K562 (cell line): ENCODE measurements at regions not wholly inside any gene's neighbourhood (a gene's known extent, or its start where the extent isn't known, plus 50 kb on each side); places are given as distances from the start of the nearest gene placed in this dataset.

Source experiments
- ATAC-seq: fragments of 200-7000 bp; cut with Tn5 transposase; 3 replicates; pipeline ENCODE4 v1.9.1; 2020; ENCODE audit warnings: moderate library complexity
- BruUV-seq: library from RNA; stranded (reverse); fragments of 400-500 nt; replicated peaks from 2 replicates; lab custom pipeline; 2021; lab: Mats Ljungman, UMichigan
- CTCF ChIA-PET: fragments of 300-600 bp; formaldehyde crosslinking; extraction: SDS; loops from one replicate; lab custom pipeline; 2021; ENCODE audit warnings: low intra/inter-chr PET ratio; lab: Yijun Ruan, JAX
- POLR2A ChIA-PET: fragments of 300-600, 350-650 bp; sonication (Branson Sonifier 250); formaldehyde crosslinking; extraction: SDS; loops from one replicate; lab custom pipeline; 2021; ENCODE audit warnings: antibody characterized with exemption, inconsistent platforms; lab: Yijun Ruan, JAX
- DNase-seq, 4 experiments: peaks; one replicate each; pipeline versions ENCODE4 v3.0.0 to v3.0.0-alpha.2; 2011 to 2018; ENCODE audit warnings: low spot score in 3 of 4, mixed read lengths in 3 of 4; ENCODE audit errors: extremely low read depth in 1 of 4
- FAIRE-seq: peaks from 2 replicates; lab custom pipeline; 2011; peaks lifted over from hg19 to GRCh38; lab: Jason Lieb, UNC
- H2AFZ ChIP-seq: 2 replicates; pipeline ENCODE4 v1.6.0; 2011; ENCODE audit warnings: low read depth, low read length, control low read depth, inconsistent platforms
- H3K27ac ChIP-seq: fragments of 200-600 bp; 3 replicates; pipeline ENCODE4 v1.8.0; 2011; ENCODE audit warnings: low read depth, mild to moderate bottlenecking, control low read depth, inconsistent platforms, low read length, moderate library complexity, mixed read lengths; ENCODE audit errors: extremely low read depth
- H3K27me3 ChIP-seq, 2 experiments: fragments of 300-600 bp in 1 of 2; 2 replicates in 1 of 2; 3 replicates in 1 of 2; pipeline versions ENCODE4 v1.6.0 to v1.8.0; 2011; ENCODE audit warnings: inconsistent platforms in 2 of 2, low read length in 2 of 2, mild to moderate bottlenecking in 1 of 2, mixed read lengths in 1 of 2, moderate library complexity in 1 of 2; ENCODE audit not compliant: control insufficient read depth in 2 of 2, insufficient read depth in 2 of 2
- H3K36me3 ChIP-seq: fragments of 300-600 bp; 3 replicates; pipeline ENCODE4 v1.8.0; 2011; ENCODE audit warnings: mild to moderate bottlenecking, low read length, inconsistent platforms; ENCODE audit not compliant: control insufficient read depth, insufficient read depth
- H3K4me1 ChIP-seq, 2 experiments: fragments of 200-600 bp in 1 of 2; replicated peaks in 1 of 2; 2 replicates in 1 of 2; 3 replicates in 1 of 2; pipeline versions ENCODE4 v1.5.1 to v1.8.0; 2011; ENCODE audit warnings: inconsistent platforms in 2 of 2, low read length in 2 of 2, mild to moderate bottlenecking in 1 of 2, mixed read lengths in 1 of 2, moderate library complexity in 1 of 2; ENCODE audit not compliant: control insufficient read depth in 2 of 2, insufficient read depth in 2 of 2
- H3K4me2 ChIP-seq: 2 replicates; pipeline ENCODE4 v1.6.1; 2011; ENCODE audit warnings: low read length, control low read depth, inconsistent platforms, mixed read lengths; ENCODE audit not compliant: insufficient read depth
- H3K4me3 ChIP-seq: fragments of 200-600 bp; sonication (generic), shearing (Covaris generic); 2 replicates; pipeline ENCODE4 v1.5.1; 2016; ENCODE audit warnings: control low read depth, inconsistent platforms
- H3K79me2 ChIP-seq: fragments of 200-600 bp; 3 replicates; pipeline ENCODE4 v1.8.0; 2011; ENCODE audit warnings: low read length, inconsistent platforms; ENCODE audit not compliant: control insufficient read depth, insufficient read depth
- H3K9ac ChIP-seq, 2 experiments: 2 replicates each; pipeline versions ENCODE4 v1.6.0 to v1.6.1; 2011; ENCODE audit warnings: low read depth in 2 of 2, low read length in 2 of 2, control low read depth in 1 of 2, inconsistent platforms in 1 of 2, mild to moderate bottlenecking in 1 of 2, mixed read lengths in 1 of 2; ENCODE audit not compliant: insufficient read depth in 1 of 2
- H3K9me1 ChIP-seq: one replicate; pipeline ENCODE4 v1.6.0; 2011; ENCODE audit warnings: inconsistent platforms, mild to moderate bottlenecking, low read length, moderate library complexity; ENCODE audit not compliant: control insufficient read depth, insufficient read depth
- H3K9me3 ChIP-seq: replicated peaks from 2 replicates; pipeline ENCODE4 v1.5.1; 2011; ENCODE audit warnings: low read depth, low read length, inconsistent platforms; ENCODE audit not compliant: control insufficient read depth, insufficient read depth
- H4K20me1 ChIP-seq: replicated peaks from 2 replicates; pipeline ENCODE4 v1.6.1; 2011; ENCODE audit warnings: low read length, inconsistent platforms, mixed read lengths; ENCODE audit not compliant: control insufficient read depth, insufficient read depth
- DMBX1 ChIP-seq: fragments of 250-450 bp; sonication (Bioruptor Pico); IDR thresholded peaks from 2 replicates; pipeline ENCODE4 v1.8.0; 2022; ENCODE audit warnings: inconsistent platforms, mild to moderate bottlenecking, moderate library complexity, borderline replicate concordance
- MBD2 ChIP-seq: sonication (generic); IDR thresholded peaks from 2 replicates; pipeline ENCODE4 v1.6.1; 2016; ENCODE audit warnings: low read depth, borderline replicate concordance
- NONO ChIP-seq, 2 experiments: fragments of 200-400 bp in 1 of 2; fragments of 450-650 bp in 1 of 2; formaldehyde crosslinking in 1 of 2; IDR thresholded peaks; 2 replicates each; pipeline ENCODE4 v1.6.1; 2017; ENCODE audit warnings: low read depth in 2 of 2, mild to moderate bottlenecking in 2 of 2, moderate library complexity in 2 of 2, low read length in 1 of 2
- RB1 ChIP-seq: fragments of 450-650 bp; IDR thresholded peaks from 2 replicates; pipeline ENCODE4 v1.6.1; 2017; ENCODE audit warnings: low read depth, mild to moderate bottlenecking
- TARDBP ChIP-seq: fragments of 450-650 bp; IDR thresholded peaks from 2 replicates; pipeline ENCODE4 v1.6.1; 2016
- TEAD4 ChIP-seq, 2 experiments: sonication (generic) in 1 of 2; formaldehyde crosslinking in 1 of 2; IDR thresholded peaks; 2 replicates each; pipeline versions ENCODE4 v1.6.1 to v1.8.0; 2012 to 2022; ENCODE audit warnings: borderline replicate concordance in 1 of 2, inconsistent platforms in 1 of 2, low read length in 1 of 2, mild to moderate bottlenecking in 1 of 2, missing genetic modification reagents in 1 of 2
- ZNF124 ChIP-seq: sonication (generic); formaldehyde crosslinking; IDR thresholded peaks from 2 replicates; pipeline ENCODE4 v1.8.1; 2022; ENCODE audit warnings: missing genetic modification reagents
- in situ Hi-C: fragments of 300-500 bp; cut with MboI; formaldehyde crosslinking; loops from 4 replicates; pipeline ENCODE4 v1.15.0; 2018; ENCODE audit warnings: inconsistent platforms, mixed read lengths
- intact Hi-C: fragments of 100-400 bp; cut with micrococcal nuclease; formaldehyde crosslinking; loops from 2 replicates; pipeline ENCODE4 v1.14.2; 2022
- TF ChIP-seq, protein P1 (sequence below): fragments of 450-650 bp; IDR thresholded peaks from 2 replicates; pipeline ENCODE4 v1.7.1; 2018; ENCODE audit warnings: mild to moderate bottlenecking, low read depth; ENCODE audit not compliant: partially characterized antibody
- TF ChIP-seq, protein P2 (sequence below), 3 experiments: fragments of 200-800 bp in 1 of 3; sonication (Bioruptor generic) in 1 of 3; sonication (generic) in 1 of 3; formaldehyde crosslinking in 1 of 3; IDR thresholded peaks; 2 replicates each; pipeline versions ENCODE4 v1.6.1 to v1.8.0; 2016 to 2022; ENCODE audit warnings: mild to moderate bottlenecking in 2 of 3, missing compliant biosample characterization in 2 of 3, missing genetic modification characterization in 2 of 3, missing genetic modification reagents in 1 of 3
- TF ChIP-seq, protein P3 (sequence below): sonication (generic); formaldehyde crosslinking; IDR thresholded peaks from 2 replicates; pipeline ENCODE4 v1.8.1; 2023; ENCODE audit warnings: mild to moderate bottlenecking, missing genetic modification reagents
- TF ChIP-seq, protein P4 (sequence below): fragments of 200-800 bp; sonication (Bioruptor generic); IDR thresholded peaks from 2 replicates; pipeline ENCODE4 v1.6.1; 2017; ENCODE audit warnings: missing genetic modification characterization, missing compliant biosample characterization

DNA sequence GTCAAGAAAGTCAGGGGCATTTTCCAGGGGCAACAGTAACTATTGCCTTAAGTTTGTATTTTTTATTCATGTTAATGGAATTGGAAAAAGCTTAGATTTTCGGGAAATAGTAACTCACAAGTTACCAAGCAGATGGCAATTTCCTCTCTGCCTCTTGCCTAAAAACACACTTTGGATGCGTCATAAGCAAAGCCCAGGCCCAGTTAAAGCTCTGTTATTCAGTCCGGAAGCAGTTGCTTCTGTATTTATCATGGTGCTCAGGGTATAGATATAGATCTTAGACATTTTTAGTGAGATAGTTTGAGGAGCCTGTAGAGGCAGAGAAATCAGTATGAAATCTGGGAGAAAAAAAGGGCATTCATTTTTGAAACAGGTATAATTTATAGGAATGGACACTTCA, 260.3 kb upstream of the TNC start (continued):
- TF ChIP-seq, protein P1, sequence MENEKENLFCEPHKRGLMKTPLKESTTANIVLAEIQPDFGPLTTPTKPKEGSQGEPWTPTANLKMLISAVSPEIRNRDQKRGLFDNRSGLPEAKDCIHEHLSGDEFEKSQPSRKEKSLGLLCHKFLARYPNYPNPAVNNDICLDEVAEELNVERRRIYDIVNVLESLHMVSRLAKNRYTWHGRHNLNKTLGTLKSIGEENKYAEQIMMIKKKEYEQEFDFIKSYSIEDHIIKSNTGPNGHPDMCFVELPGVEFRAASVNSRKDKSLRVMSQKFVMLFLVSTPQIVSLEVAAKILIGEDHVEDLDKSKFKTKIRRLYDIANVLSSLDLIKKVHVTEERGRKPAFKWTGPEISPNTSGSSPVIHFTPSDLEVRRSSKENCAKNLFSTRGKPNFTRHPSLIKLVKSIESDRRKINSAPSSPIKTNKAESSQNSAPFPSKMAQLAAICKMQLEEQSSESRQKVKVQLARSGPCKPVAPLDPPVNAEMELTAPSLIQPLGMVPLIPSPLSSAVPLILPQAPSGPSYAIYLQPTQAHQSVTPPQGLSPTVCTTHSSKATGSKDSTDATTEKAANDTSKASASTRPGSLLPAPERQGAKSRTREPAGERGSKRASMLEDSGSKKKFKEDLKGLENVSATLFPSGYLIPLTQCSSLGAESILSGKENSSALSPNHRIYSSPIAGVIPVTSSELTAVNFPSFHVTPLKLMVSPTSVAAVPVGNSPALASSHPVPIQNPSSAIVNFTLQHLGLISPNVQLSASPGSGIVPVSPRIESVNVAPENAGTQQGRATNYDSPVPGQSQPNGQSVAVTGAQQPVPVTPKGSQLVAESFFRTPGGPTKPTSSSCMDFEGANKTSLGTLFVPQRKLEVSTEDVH: no peak
- no peak for TF ChIP-seq TEAD4 (IDR thresholded peaks at IDR 0.05; ENCODE audit: low read length)
- TF ChIP-seq TEAD4 (CRISPR knock-in tag; IDR thresholded peaks at IDR 0.05; ENCODE audit: borderline replicate concordance): no peak

DNA sequence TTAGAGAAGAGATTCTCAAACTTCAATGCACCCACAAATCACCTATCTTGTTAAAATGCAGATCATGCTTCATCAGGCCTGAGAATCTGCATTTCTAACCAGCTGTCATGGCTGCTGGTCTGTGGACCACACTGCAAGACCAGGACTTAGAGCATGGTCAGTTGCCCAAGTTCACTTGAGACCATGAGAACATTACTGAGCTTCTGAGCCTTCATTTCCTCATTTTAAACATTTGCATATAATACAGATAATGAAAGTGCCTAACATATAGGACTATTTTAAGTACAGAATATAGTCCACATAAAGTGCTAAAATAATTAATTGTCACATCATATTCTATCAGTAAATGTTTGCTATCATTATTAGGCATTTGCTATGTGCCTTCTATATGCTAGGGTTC, 260.8 kb upstream of the TNC start:
- BruUV-seq: no TSS peak
- in situ Hi-C loops: no loop called here
- Histone ChIP-seq H3K9me3 (no peaks in the 10 kb centered on the region), H3K4me2 (no peak overlapping the region), H3K27ac (no peak overlapping the region), H3K4me3 (no peak overlapping the region), H4K20me1 (no peaks in the 10 kb centered on the region), H2AFZ (no peak overlapping the region), H3K36me3 (no peaks in the 10 kb centered on the region), H3K4me1 (no peaks in the 10 kb centered on the region), H3K9me1 (no peaks in the 10 kb centered on the region), H3K9ac (no peak overlapping the region), H3K27me3 (no peaks in the 10 kb centered on the region), H3K79me2 (no peaks in the 10 kb centered on the region)
- ATAC-seq (no peak), FAIRE-seq (no peak), DNase-seq (no peak)
- intact Hi-C loops: no loop called here
- ChIA-PET CTCF (interaction anchor here (0.6 kb wide), 1 partner anchor 1718 kb away, joined by 3 read pairs; no protein-coding TSS in a partner anchor), POLR2A (no interaction called here)
- TF ChIP-seq TARDBP (no peak), MBD2 (no peak), ZNF124 (CRISPR knock-in tag) (no peak), DMBX1 (CRISPR knock-in tag) (no peak), RB1 (no peak), NONO (IDR thresholded peaks at IDR 0.05; ENCODE audit: low read depth in 2 of 2, low read length in 1 of 2) (no peak)
- TF ChIP-seq, protein P2, sequence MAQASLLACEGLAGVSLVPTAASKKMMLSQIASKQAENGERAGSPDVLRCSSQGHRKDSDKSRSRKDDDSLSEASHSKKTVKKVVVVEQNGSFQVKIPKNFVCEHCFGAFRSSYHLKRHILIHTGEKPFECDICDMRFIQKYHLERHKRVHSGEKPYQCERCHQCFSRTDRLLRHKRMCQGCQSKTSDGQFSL (CRISPR knock-in tag; IDR thresholded peaks at IDR 0.05): no peak
- TF ChIP-seq, protein P2 (tag; IDR thresholded peaks at IDR 0.05): no peak
- TF ChIP-seq, protein P3, sequence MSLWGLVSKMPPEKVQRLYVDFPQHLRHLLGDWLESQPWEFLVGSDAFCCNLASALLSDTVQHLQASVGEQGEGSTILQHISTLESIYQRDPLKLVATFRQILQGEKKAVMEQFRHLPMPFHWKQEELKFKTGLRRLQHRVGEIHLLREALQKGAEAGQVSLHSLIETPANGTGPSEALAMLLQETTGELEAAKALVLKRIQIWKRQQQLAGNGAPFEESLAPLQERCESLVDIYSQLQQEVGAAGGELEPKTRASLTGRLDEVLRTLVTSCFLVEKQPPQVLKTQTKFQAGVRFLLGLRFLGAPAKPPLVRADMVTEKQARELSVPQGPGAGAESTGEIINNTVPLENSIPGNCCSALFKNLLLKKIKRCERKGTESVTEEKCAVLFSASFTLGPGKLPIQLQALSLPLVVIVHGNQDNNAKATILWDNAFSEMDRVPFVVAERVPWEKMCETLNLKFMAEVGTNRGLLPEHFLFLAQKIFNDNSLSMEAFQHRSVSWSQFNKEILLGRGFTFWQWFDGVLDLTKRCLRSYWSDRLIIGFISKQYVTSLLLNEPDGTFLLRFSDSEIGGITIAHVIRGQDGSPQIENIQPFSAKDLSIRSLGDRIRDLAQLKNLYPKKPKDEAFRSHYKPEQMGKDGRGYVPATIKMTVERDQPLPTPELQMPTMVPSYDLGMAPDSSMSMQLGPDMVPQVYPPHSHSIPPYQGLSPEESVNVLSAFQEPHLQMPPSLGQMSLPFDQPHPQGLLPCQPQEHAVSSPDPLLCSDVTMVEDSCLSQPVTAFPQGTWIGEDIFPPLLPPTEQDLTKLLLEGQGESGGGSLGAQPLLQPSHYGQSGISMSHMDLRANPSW: no peak
- TF ChIP-seq, protein P4, sequence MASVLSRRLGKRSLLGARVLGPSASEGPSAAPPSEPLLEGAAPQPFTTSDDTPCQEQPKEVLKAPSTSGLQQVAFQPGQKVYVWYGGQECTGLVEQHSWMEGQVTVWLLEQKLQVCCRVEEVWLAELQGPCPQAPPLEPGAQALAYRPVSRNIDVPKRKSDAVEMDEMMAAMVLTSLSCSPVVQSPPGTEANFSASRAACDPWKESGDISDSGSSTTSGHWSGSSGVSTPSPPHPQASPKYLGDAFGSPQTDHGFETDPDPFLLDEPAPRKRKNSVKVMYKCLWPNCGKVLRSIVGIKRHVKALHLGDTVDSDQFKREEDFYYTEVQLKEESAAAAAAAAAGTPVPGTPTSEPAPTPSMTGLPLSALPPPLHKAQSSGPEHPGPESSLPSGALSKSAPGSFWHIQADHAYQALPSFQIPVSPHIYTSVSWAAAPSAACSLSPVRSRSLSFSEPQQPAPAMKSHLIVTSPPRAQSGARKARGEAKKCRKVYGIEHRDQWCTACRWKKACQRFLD: no peak
